B cell (primary cell): ENCODE measurements at regions not wholly inside any gene's neighbourhood (a gene's known extent, or its start where the extent isn't known, plus 50 kb on each side); places are given as distances from the start of the nearest gene placed in this dataset.

Experiments used
- ATAC-seq: fragments of 200-7000 bp; cut with Tn5 transposase; one replicate; pipeline ENCODE4 v1.10.0; 2021; ENCODE audit warnings: low read depth, mild to moderate bottlenecking, moderate number of reproducible peaks, moderate library complexity
- CTCF ChIA-PET: fragments of 350-600 bp; sonication (Branson Sonifier 250); formaldehyde crosslinking; loops from one replicate; lab custom pipeline; 2021; ENCODE audit warnings: antibody characterized with exemption, inconsistent platforms; lab: Charles Lee
- POLR2A ChIA-PET: fragments of 350-600 bp; sonication (Branson Sonifier 250); formaldehyde crosslinking; loops from one replicate; lab custom pipeline; 2021; ENCODE audit warnings: antibody characterized with exemption; lab: Charles Lee
- DNase-seq: peaks from one replicate; pipeline ENCODE4 v3.0.0; 2013
- H2AFZ ChIP-seq: 2 replicates; pipeline ENCODE4 v1.6.1; 2012; ENCODE audit warnings: mild to moderate bottlenecking, low read depth, low read length; ENCODE audit not compliant: insufficient read depth, poor library complexity, severe bottlenecking
- H3K27ac ChIP-seq, 2 donors: 1 replicate in 1 of 2; 2 replicates in 1 of 2; pipeline ENCODE4 v1.5.1; 2012 to 2013; ENCODE audit warnings: low read length in 2 of 2, mild to moderate bottlenecking in 2 of 2, moderate library complexity in 1 of 2
- H3K27me3 ChIP-seq, 4 experiments: fragments of 200-600 bp in 1 of 4; sonication (generic) in 1 of 4; replicated peaks in 1 of 4; 1 replicate in 2 of 4; 2 replicates in 2 of 4; pipeline versions ENCODE4 v1.6.1 to v1.7.0; 2013 to 2016; ENCODE audit warnings: low read length in 3 of 4, mild to moderate bottlenecking in 2 of 4, mixed read lengths in 1 of 4, moderate library complexity in 1 of 4; ENCODE audit not compliant: insufficient read depth in 4 of 4, control insufficient read depth in 3 of 4; ENCODE audit errors: control extremely low read depth in 1 of 4
- H3K36me3 ChIP-seq, 2 experiments: replicated peaks in 1 of 2; 1 replicate in 1 of 2; 2 replicates in 1 of 2; pipeline versions ENCODE4 v1.6.1 to v1.7.1; 2013; ENCODE audit warnings: low read length in 1 of 2; ENCODE audit not compliant: insufficient read depth in 2 of 2, control insufficient read depth in 1 of 2; ENCODE audit errors: control extremely low read depth in 1 of 2, extremely low read depth in 1 of 2
- H3K4me1 ChIP-seq, 2 donors: fragments of 200-600 bp in 1 of 2; sonication (generic) in 1 of 2; 1 replicate in 1 of 2; 2 replicates in 1 of 2; pipeline versions ENCODE4 v1.5.1 to v1.6.1; 2013 to 2017; ENCODE audit warnings: low read length in 2 of 2; ENCODE audit not compliant: control insufficient read depth in 2 of 2, insufficient read depth in 2 of 2
- H3K4me2 ChIP-seq: replicated peaks from 2 replicates; pipeline ENCODE3; 2012; ENCODE audit warnings: mild to moderate bottlenecking, low read depth, low read length; ENCODE audit not compliant: poor library complexity, severe bottlenecking
- H3K4me3 ChIP-seq, 5 experiments: fragments of 200-600 bp in 1 of 5; sonication (generic) in 1 of 5; 1 replicate in 3 of 5; 2 replicates in 2 of 5; pipeline versions ENCODE4 v1.5.1 to v1.7.0; 2011 to 2016; ENCODE audit warnings: low read length in 4 of 5, mild to moderate bottlenecking in 4 of 5, low read depth in 2 of 5, control low read depth in 1 of 5, moderate library complexity in 1 of 5; ENCODE audit not compliant: insufficient read depth in 1 of 5; ENCODE audit errors: control extremely low read depth in 1 of 5, extremely low read depth in 1 of 5
- H3K79me2 ChIP-seq: fragments of 200-600 bp; sonication (generic); one replicate; pipeline ENCODE4 v1.6.0; 2016; ENCODE audit warnings: low read length; ENCODE audit not compliant: control insufficient read depth, insufficient read depth
- H3K9ac ChIP-seq: fragments of 200-600 bp; sonication (generic); 2 replicates; pipeline ENCODE4 v1.6.1; 2017; ENCODE audit warnings: mild to moderate bottlenecking, low read length, moderate library complexity
- H3K9me3 ChIP-seq, 3 donors: one replicate each; pipeline versions ENCODE4 v1.6.1 to v1.7.1; 2013; ENCODE audit warnings: low read length in 2 of 3; ENCODE audit not compliant: control insufficient read depth in 2 of 3, insufficient read depth in 1 of 3; ENCODE audit errors: control extremely low read depth in 1 of 3
- H4K20me1 ChIP-seq: 2 replicates; pipeline ENCODE4 v1.6.0; 2012; ENCODE audit warnings: mild to moderate bottlenecking, low read length; ENCODE audit not compliant: insufficient read depth, control insufficient read depth, poor library complexity, severe bottlenecking
- H3K27ac Mint-ChIP-seq: one replicate; pipeline ENCODE4 v1.8.0; 2021; ENCODE audit warnings: mixed read lengths
- H3K27me3 Mint-ChIP-seq: one replicate; pipeline ENCODE4 v1.8.0; 2021; ENCODE audit warnings: mixed read lengths
- H3K4me1 Mint-ChIP-seq: one replicate; pipeline ENCODE4 v1.8.0; 2021; ENCODE audit warnings: mixed read lengths
- H3K4me3 Mint-ChIP-seq: one replicate; pipeline ENCODE4 v1.8.0; 2021; ENCODE audit warnings: mixed read lengths
- H3K9me3 Mint-ChIP-seq: one replicate; pipeline ENCODE4 v1.8.0; 2022; ENCODE audit warnings: mixed read lengths; ENCODE audit not compliant: insufficient read depth
- CTCF ChIP-seq: fragments of 200-600 bp; IDR thresholded peaks from one replicate; pipeline ENCODE4 v1.8.0; 2022; ENCODE audit warnings: antibody characterized with exemption, mild to moderate bottlenecking
- EZH2 ChIP-seq: IDR thresholded peaks from 2 replicates; pipeline ENCODE4 v1.6.1; 2012; ENCODE audit warnings: borderline replicate concordance, low read depth, mild to moderate bottlenecking, moderate library complexity, low read length; ENCODE audit not compliant: insufficient read depth, poor library complexity, severe bottlenecking
- WGBS: methylation state at CpG from one replicate; pipeline ENCODE4 v1.1.5; 2013; ENCODE audit warnings: missing lambda C conversion rate; ENCODE audit not compliant: insufficient coverage; 5-methylcytosine and 5-hydroxymethylcytosine counted together
- intact Hi-C: fragments of 100-400 bp; cut with micrococcal nuclease; formaldehyde crosslinking; loops from one replicate; pipeline ENCODE4 v1.10.0; 2022

DNA sequence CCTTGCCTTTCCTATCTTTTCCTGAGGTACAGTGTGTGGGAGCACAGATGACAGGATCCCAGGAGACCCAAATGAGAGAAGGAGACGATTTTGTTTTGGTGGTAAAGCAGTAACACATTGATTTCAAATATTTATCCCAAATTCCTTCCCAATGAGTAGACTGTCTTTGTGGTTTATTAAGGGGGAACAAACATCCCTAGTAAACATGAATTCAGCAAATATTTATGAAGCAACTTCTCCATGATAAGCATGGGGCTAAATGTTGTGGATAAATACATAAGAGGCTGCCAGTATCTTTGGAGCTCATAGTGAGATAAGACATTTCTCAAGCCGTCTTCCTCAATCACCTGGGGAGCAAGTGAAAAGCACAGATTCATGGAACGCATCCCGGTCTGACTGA lies 460.8 kb upstream of the CFAP20DC start:
- H3K4me2 ChIP-seq: no peak overlapping the region
- TF ChIP-seq EZH2 (no peak), CTCF (no peak)
- Mint-ChIP-seq H3K9me3 (no peaks in the 10 kb centered on the region), H3K27ac (no peak overlapping the region), H3K4me1 (no peaks in the 10 kb centered on the region), H3K4me3 (no peak overlapping the region), H3K27me3 (no peaks in the 10 kb centered on the region)
- no peaks in the 10 kb centered on the region for H3K36me3 ChIP-seq
- no peaks in the 10 kb centered on the region for H3K4me1 ChIP-seq
- no peak overlapping the region for H3K4me3 ChIP-seq
- no peak for DNase-seq
- H4K20me1 ChIP-seq: no peaks in the 10 kb centered on the region
- H3K27ac ChIP-seq: no peak overlapping the region
- H3K9ac ChIP-seq: no peak overlapping the region
- intact Hi-C loops: no loop called here
- no peak overlapping the region for H2AFZ ChIP-seq
- ATAC-seq: no peak
- H3K79me2 ChIP-seq: no peaks in the 10 kb centered on the region
- 80% methylated on average over 1 of the region's 4 CpGs for WGBS
- peaks cover 0 to 8% (median 0%) of the 10 kb centered on the region in 4 experiments for H3K27me3 ChIP-seq
- no peaks in the 10 kb centered on the region for H3K9me3 ChIP-seq
- POLR2A ChIA-PET: no interaction called here
- CTCF ChIA-PET: no interaction called here

DNA sequence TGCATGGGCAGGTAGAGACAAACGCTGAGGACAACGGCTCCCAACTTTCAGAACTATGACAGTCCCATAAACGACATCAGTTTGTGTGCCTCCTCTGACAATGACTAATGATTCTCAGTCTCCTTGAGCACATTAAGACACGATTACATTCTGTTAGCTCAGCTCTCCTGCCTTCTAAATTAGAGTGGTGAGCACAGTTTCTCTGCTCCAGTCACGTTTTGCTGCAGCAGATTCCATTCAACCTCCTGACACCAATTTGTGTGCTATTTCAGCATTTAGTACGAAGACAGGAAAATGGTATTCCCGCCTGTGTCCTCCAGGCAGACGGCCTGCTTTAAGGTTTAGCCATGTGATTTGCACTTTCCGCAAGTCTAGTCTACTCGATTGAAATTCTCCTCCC lies 458.4 kb upstream of the CFAP20DC start:
- Histone ChIP-seq H3K36me3 (no peaks in the 10 kb centered on the region), H3K4me3 (no peak overlapping the region), H3K4me2 (no peak overlapping the region), H3K79me2 (no peaks in the 10 kb centered on the region), H3K9ac (no peak overlapping the region), H3K9me3 (no peaks in the 10 kb centered on the region), H3K27me3 (peaks cover 0 to 8% (median 0%) of the 10 kb centered on the region in 4 experiments), H3K4me1 (no peaks in the 10 kb centered on the region), H4K20me1 (no peaks in the 10 kb centered on the region), H2AFZ (no peak overlapping the region), H3K27ac (no peak overlapping the region)
- CTCF ChIA-PET: no interaction called here
- Mint-ChIP-seq H3K27ac (no peak overlapping the region), H3K4me1 (no peaks in the 10 kb centered on the region), H3K9me3 (peaks cover 3% of the 10 kb centered on the region), H3K4me3 (no peak overlapping the region), H3K27me3 (no peaks in the 10 kb centered on the region)
- DNase-seq (no peak), ATAC-seq (no peak)
- POLR2A ChIA-PET: no interaction called here
- no peak for TF ChIP-seq CTCF
- WGBS: 89% methylated on average over 7 of the region's 10 CpGs
- intact Hi-C loops: no loop called here
